ENCODE measurements at regions not wholly inside any gene's neighbourhood (a gene's known extent, or its start where the extent isn't known, plus 50 kb on each side); places are given as distances from the start of the nearest gene placed in this dataset.

GRCh38 chr1:238239343-238239742 is 348.6 kb upstream of the ZP4 start:
- no peak for TF ChIP-seq CTCF (IDR thresholded peaks at IDR 0.05; ENCODE audit: insufficient read depth, low read length, poor library complexity, severe bottlenecking)
- TF ChIP-seq EZH2phosphoT487 (conservative IDR thresholded peaks at IDR 0.05; ENCODE audit: low read length) = no peak
